ENCODE measurements at regions not wholly inside any gene's neighbourhood (a gene's known extent, or its start where the extent isn't known, plus 50 kb on each side); places are given as distances from the start of the nearest gene placed in this dataset.

DNA sequence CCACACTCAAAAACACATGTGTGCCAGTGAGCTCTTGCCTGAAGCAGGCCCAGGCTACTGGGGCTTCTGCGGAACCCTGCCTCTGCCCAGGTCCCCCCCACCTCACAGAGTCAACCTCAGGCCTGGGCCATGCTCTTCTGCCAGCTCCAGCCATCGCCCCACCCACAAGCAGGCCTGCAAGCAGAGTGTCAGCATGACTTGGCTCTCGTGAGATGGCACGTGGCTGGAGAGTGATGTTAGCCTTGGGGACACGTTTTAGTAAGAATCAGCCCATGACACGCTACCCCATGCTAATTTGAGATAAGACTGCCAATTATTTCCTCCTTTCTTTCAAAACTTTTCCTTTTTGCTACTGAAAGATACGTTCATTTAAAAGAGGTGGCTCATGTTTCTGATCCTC is 351.7 kb downstream of the IRX2 start:
- TF ChIP-seq, protein P1, sequence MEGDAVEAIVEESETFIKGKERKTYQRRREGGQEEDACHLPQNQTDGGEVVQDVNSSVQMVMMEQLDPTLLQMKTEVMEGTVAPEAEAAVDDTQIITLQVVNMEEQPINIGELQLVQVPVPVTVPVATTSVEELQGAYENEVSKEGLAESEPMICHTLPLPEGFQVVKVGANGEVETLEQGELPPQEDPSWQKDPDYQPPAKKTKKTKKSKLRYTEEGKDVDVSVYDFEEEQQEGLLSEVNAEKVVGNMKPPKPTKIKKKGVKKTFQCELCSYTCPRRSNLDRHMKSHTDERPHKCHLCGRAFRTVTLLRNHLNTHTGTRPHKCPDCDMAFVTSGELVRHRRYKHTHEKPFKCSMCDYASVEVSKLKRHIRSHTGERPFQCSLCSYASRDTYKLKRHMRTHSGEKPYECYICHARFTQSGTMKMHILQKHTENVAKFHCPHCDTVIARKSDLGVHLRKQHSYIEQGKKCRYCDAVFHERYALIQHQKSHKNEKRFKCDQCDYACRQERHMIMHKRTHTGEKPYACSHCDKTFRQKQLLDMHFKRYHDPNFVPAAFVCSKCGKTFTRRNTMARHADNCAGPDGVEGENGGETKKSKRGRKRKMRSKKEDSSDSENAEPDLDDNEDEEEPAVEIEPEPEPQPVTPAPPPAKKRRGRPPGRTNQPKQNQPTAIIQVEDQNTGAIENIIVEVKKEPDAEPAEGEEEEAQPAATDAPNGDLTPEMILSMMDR (IDR thresholded peaks at IDR 0.05 in 2 of 3, conservative IDR thresholded peaks at IDR 0.05 in 1 of 3; ENCODE audit: borderline replicate concordance in 1 of 3, insufficient read depth in 1 of 3, low read depth in 2 of 3, low read length in 2 of 3): no peak
- TF ChIP-seq CEBPB (IDR thresholded peaks at IDR 0.05; ENCODE audit: low read depth): no peak
- no peak for TF ChIP-seq FOSL1 (IDR thresholded peaks at IDR 0.05; ENCODE audit: low read depth)
- no peak for TF ChIP-seq POLR2A (IDR thresholded peaks at IDR 0.05; ENCODE audit: borderline replicate concordance, extremely low read depth, insufficient read depth, insufficient read length)
- no peak for TF ChIP-seq TCF7L2 (IDR thresholded peaks at IDR 0.05; ENCODE audit: borderline replicate concordance, extremely low read depth, insufficient read depth, insufficient read length)
- no peak for TF ChIP-seq JUND (IDR thresholded peaks at IDR 0.05)
- TF ChIP-seq, protein P2, sequence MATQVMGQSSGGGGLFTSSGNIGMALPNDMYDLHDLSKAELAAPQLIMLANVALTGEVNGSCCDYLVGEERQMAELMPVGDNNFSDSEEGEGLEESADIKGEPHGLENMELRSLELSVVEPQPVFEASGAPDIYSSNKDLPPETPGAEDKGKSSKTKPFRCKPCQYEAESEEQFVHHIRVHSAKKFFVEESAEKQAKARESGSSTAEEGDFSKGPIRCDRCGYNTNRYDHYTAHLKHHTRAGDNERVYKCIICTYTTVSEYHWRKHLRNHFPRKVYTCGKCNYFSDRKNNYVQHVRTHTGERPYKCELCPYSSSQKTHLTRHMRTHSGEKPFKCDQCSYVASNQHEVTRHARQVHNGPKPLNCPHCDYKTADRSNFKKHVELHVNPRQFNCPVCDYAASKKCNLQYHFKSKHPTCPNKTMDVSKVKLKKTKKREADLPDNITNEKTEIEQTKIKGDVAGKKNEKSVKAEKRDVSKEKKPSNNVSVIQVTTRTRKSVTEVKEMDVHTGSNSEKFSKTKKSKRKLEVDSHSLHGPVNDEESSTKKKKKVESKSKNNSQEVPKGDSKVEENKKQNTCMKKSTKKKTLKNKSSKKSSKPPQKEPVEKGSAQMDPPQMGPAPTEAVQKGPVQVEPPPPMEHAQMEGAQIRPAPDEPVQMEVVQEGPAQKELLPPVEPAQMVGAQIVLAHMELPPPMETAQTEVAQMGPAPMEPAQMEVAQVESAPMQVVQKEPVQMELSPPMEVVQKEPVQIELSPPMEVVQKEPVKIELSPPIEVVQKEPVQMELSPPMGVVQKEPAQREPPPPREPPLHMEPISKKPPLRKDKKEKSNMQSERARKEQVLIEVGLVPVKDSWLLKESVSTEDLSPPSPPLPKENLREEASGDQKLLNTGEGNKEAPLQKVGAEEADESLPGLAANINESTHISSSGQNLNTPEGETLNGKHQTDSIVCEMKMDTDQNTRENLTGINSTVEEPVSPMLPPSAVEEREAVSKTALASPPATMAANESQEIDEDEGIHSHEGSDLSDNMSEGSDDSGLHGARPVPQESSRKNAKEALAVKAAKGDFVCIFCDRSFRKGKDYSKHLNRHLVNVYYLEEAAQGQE (IDR thresholded peaks at IDR 0.05; ENCODE audit: low read depth): no peak
- TF ChIP-seq, protein P3, sequence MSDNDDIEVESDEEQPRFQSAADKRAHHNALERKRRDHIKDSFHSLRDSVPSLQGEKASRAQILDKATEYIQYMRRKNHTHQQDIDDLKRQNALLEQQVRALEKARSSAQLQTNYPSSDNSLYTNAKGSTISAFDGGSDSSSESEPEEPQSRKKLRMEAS (IDR thresholded peaks at IDR 0.05): no peak
- no peak for TF ChIP-seq POLR2AphosphoS5 (IDR thresholded peaks at IDR 0.05; ENCODE audit: low read depth, low read length)
- no peak for TF ChIP-seq SP1 (IDR thresholded peaks at IDR 0.05; ENCODE audit: low read depth)
- TF ChIP-seq RAD21 (IDR thresholded peaks at IDR 0.05; ENCODE audit: low read depth): no peak
- TF ChIP-seq ZNF274 (IDR thresholded peaks at IDR 0.05; ENCODE audit: low read depth, low read length): no peak

Data from HCT116 (cell line).